ENCODE measurements at regions not wholly inside any gene's neighbourhood (a gene's known extent, or its start where the extent isn't known, plus 50 kb on each side); places are given as distances from the start of the nearest gene placed in this dataset.

GRCh38 chr4:95764961-95765360, 74.9 kb upstream of the PDHA2 start:
- Histone ChIP-seq H3K36me3 (ENCODE audit: control insufficient read depth in 2 of 2, insufficient read depth in 2 of 2, low read length in 1 of 2) (no peaks in the 10 kb centered on the region), H3K4me3 (no peak overlapping the region), H4K20me1 (ENCODE audit: control insufficient read depth, insufficient read depth) (no peaks in the 10 kb centered on the region), H3K79me2 (ENCODE audit: control insufficient read depth, insufficient read depth, low read length) (no peaks in the 10 kb centered on the region), H3K27ac (ENCODE audit: control insufficient read depth, insufficient read depth) (no peak overlapping the region), H3K4me2 (ENCODE audit: control insufficient read depth, insufficient read depth) (no peak overlapping the region), H3K9ac (ENCODE audit: control insufficient read depth, insufficient read depth, low read length) (no peak overlapping the region), H3K9me3 (replicated peaks; ENCODE audit: control insufficient read depth, insufficient read depth, low read length) (no peaks in the 10 kb centered on the region), H3K4me1 (ENCODE audit: control insufficient read depth, insufficient read depth, low read length) (no peaks in the 10 kb centered on the region), H2AFZ (ENCODE audit: control insufficient read depth, low read depth, low read length) (no peak overlapping the region), H3K27me3 (replicated peaks in 1 of 2; ENCODE audit: control insufficient read depth in 2 of 2, insufficient read depth in 2 of 2, low read length in 1 of 2) (no peaks in the 10 kb centered on the region)
- WGBS (ENCODE audit: insufficient coverage, insufficient replicate concordance, low lambda C conversion rate, missing lambda C conversion rate) = 47% methylated on average over 3 of the region's 3 CpGs
- FAIRE-seq = no peak
- in situ Hi-C loops (cut with MboI) = no loop called here
- CTCF ChIA-PET = no interaction called here
- POLR2A ChIA-PET = no interaction called here
- no peak for TF ChIP-seq NR2C1 (IDR thresholded peaks at IDR 0.05)
- TF ChIP-seq ZNF274 (IDR thresholded peaks at IDR 0.05; ENCODE audit: insufficient read depth, insufficient read length) = no peak
- no peak for TF ChIP-seq NFYA (IDR thresholded peaks at IDR 0.05; ENCODE audit: borderline replicate concordance, low read depth, low read length)
- no peak for TF ChIP-seq TAF1 (IDR thresholded peaks at IDR 0.05; ENCODE audit: borderline replicate concordance, low read depth, low read length)
- no peak for DNase-seq (ENCODE audit: low read depth, low spot score)
- no peak for ATAC-seq
- RAD21 ChIA-PET (ENCODE audit: unreplicated experiment) = no interaction called here
- no TSS peak for BruUV-seq (replicated peaks)
- intact Hi-C loops (cut with micrococcal nuclease; ENCODE audit: unreplicated experiment) = no loop called here
- SMC1A ChIA-PET (ENCODE audit: uncharacterized antibody, unreplicated experiment) = no interaction called here

GRCh38 chr4:95761871-95762270, 78.0 kb upstream of the PDHA2 start:
- H3K9ac ChIP-seq (ENCODE audit: control insufficient read depth, insufficient read depth, low read length) = no peak overlapping the region
- ChIA-PET POLR2A (no interaction called here), CTCF (no interaction called here), RAD21 (ENCODE audit: unreplicated experiment) (no interaction called here), SMC1A (ENCODE audit: uncharacterized antibody, unreplicated experiment) (no interaction called here)
- H3K9me3 ChIP-seq (replicated peaks; ENCODE audit: control insufficient read depth, insufficient read depth, low read length) = no peaks in the 10 kb centered on the region
- in situ Hi-C loops (cut with MboI) (no loop called here), intact Hi-C loops (cut with micrococcal nuclease; ENCODE audit: unreplicated experiment) (no loop called here)
- BruUV-seq (replicated peaks) = no TSS peak
- ATAC-seq (no peak), FAIRE-seq (no peak), DNase-seq (ENCODE audit: low read depth, low spot score) (no peak)
- H3K27ac ChIP-seq (ENCODE audit: control insufficient read depth, insufficient read depth) = no peak overlapping the region
- H3K79me2 ChIP-seq (ENCODE audit: control insufficient read depth, insufficient read depth, low read length) = no peaks in the 10 kb centered on the region
- H3K36me3 ChIP-seq (ENCODE audit: control insufficient read depth in 2 of 2, insufficient read depth in 2 of 2, low read length in 1 of 2) = no peaks in the 10 kb centered on the region
- no peak overlapping the region for H2AFZ ChIP-seq (ENCODE audit: control insufficient read depth, low read depth, low read length)
- H3K4me3 ChIP-seq = no peak overlapping the region
- 0% methylated on average over 3 of the region's 3 CpGs for WGBS (ENCODE audit: insufficient coverage, insufficient replicate concordance, low lambda C conversion rate, missing lambda C conversion rate)
- no peaks in the 10 kb centered on the region; a peak in 1 of 4 replicates for H3K27me3 ChIP-seq (replicated peaks in 1 of 2; ENCODE audit: control insufficient read depth in 2 of 2, insufficient read depth in 2 of 2, low read length in 1 of 2)
- H3K4me1 ChIP-seq (ENCODE audit: control insufficient read depth, insufficient read depth, low read length) = no peaks in the 10 kb centered on the region
- no peak overlapping the region for H3K4me2 ChIP-seq (ENCODE audit: control insufficient read depth, insufficient read depth)
- no peaks in the 10 kb centered on the region for H4K20me1 ChIP-seq (ENCODE audit: control insufficient read depth, insufficient read depth)
- TF ChIP-seq HCFC1 (IDR thresholded peaks at IDR 0.05; ENCODE audit: low read length) (no peak), MYC (IDR thresholded peaks at IDR 0.05; ENCODE audit: insufficient read depth, insufficient read length, insufficient replicate concordance, low read length, severe bottlenecking) (no peak), ZNF217 (IDR thresholded peaks at IDR 0.05) (no peak), CEBPB (IDR thresholded peaks at IDR 0.05; ENCODE audit: borderline replicate concordance in 1 of 2, low read depth in 2 of 2, low read length in 2 of 2) (no peak), ESRRA (IDR thresholded peaks at IDR 0.05; ENCODE audit: low read length) (no peak), EGR1 (IDR thresholded peaks at IDR 0.05; ENCODE audit: borderline replicate concordance in 1 of 2, low read depth in 2 of 2, low read length in 2 of 2) (no peak), CBFB (IDR thresholded peaks at IDR 0.05; ENCODE audit: low read depth) (no peak), ZZZ3 (IDR thresholded peaks at IDR 0.05; ENCODE audit: control insufficient read depth, insufficient read length, low read depth) (no peak), POLR2AphosphoS2 (IDR thresholded peaks at IDR 0.05; ENCODE audit: low read depth, low read length) (no peak), NRF1 (conservative IDR thresholded peaks at IDR 0.05; ENCODE audit: low read depth, low read length) (no peak), ZNF24 (IDR thresholded peaks at IDR 0.05) (no peak), ZNF274 (IDR thresholded peaks at IDR 0.05; ENCODE audit: insufficient read depth, insufficient read length) (no peak), BACH1 (IDR thresholded peaks at IDR 0.05; ENCODE audit: borderline replicate concordance) (no peak), ATF7 (IDR thresholded peaks at IDR 0.05; ENCODE audit: low read depth) (no peak), E4F1 (IDR thresholded peaks at IDR 0.05; ENCODE audit: borderline replicate concordance, partially characterized antibody) (no peak), KDM1A (IDR thresholded peaks at IDR 0.05; ENCODE audit: borderline replicate concordance) (no peak)

Measured in GM12878 (cell line).